ENCODE measurements at regions not wholly inside any gene's neighbourhood (a gene's known extent, or its start where the extent isn't known, plus 50 kb on each side); places are given as distances from the start of the nearest gene placed in this dataset.
A peak's percentile ranks its signal among the peaks of the same experiment; 100 is the strongest.

- WGBS, 2 donors, result 61 to 76% methylated on average over 3 of the region's 3 CpGs
- no peak overlapping the region for H3K27ac ChIP-seq (ENCODE audit: low read depth in 1 of 2, low read length in 1 of 2)
- no peaks in the 10 kb centered on the region for H3K27me3 ChIP-seq (ENCODE audit: control insufficient read depth in 3 of 3, insufficient read depth in 3 of 3, low read length in 2 of 3)
- no peaks in the 10 kb centered on the region for H3K9me3 ChIP-seq (ENCODE audit: control insufficient read depth in 4 of 4, insufficient read depth in 3 of 4, low read length in 3 of 4)
- H3K4me1 ChIP-seq (ENCODE audit: control insufficient read depth in 5 of 5, insufficient read depth in 5 of 5, low read length in 5 of 5), result no peaks in the 10 kb centered on the region
- H3K36me3 ChIP-seq (ENCODE audit: control insufficient read depth in 4 of 4, insufficient read depth in 4 of 4, low read length in 4 of 4), result no peaks in the 10 kb centered on the region
- H3K9ac ChIP-seq (ENCODE audit: insufficient read depth in 1 of 2, low read length in 2 of 2), result no peak overlapping the region
- TF ChIP-seq CTCF (IDR thresholded peaks at IDR 0.05; ENCODE audit: control extremely low read depth, extremely low read depth), result no peak
- ATAC-seq (ENCODE audit: insufficient read depth, low FRiP score) (no peak), DNase-seq (no peak)
- no peak overlapping the region for H3K4me3 ChIP-seq
These were observed 777.4 kb downstream of the DSC3 start for GRCh38 chr18:30265190-30265589.

GRCh38 chr18:30254331-30254730 lies 788.2 kb downstream of the DSC3 start:
- DNase-seq, result no peak
- ATAC-seq (ENCODE audit: insufficient read depth, low FRiP score), result no peak
- Histone ChIP-seq H3K4me1 (ENCODE audit: control insufficient read depth in 5 of 5, insufficient read depth in 5 of 5, low read length in 5 of 5) (no peaks in the 10 kb centered on the region), H3K4me3 (no peak overlapping the region), H3K9me3 (ENCODE audit: control insufficient read depth in 4 of 4, insufficient read depth in 3 of 4, low read length in 3 of 4) (no peaks in the 10 kb centered on the region), H3K27ac (ENCODE audit: low read depth in 1 of 2, low read length in 1 of 2) (no peak overlapping the region), H3K9ac (ENCODE audit: insufficient read depth in 1 of 2, low read length in 2 of 2) (no peak overlapping the region), H3K27me3 (ENCODE audit: control insufficient read depth in 3 of 3, insufficient read depth in 3 of 3, low read length in 2 of 3) (no peaks in the 10 kb centered on the region), H3K36me3 (ENCODE audit: control insufficient read depth in 4 of 4, insufficient read depth in 4 of 4, low read length in 4 of 4) (no peaks in the 10 kb centered on the region)
- TF ChIP-seq CTCF (IDR thresholded peaks at IDR 0.05; ENCODE audit: control extremely low read depth, extremely low read depth), result no peak
- WGBS, 2 donors, result 82 to 83% methylated on average over 2 of the region's 2 CpGs

GRCh38 chr18:30248056-30248455 lies 794.5 kb downstream of the DSC3 start:
- Histone ChIP-seq H3K27me3 (ENCODE audit: control insufficient read depth in 3 of 3, insufficient read depth in 3 of 3, low read length in 2 of 3) (no peaks in the 10 kb centered on the region), H3K9me3 (ENCODE audit: control insufficient read depth in 4 of 4, insufficient read depth in 3 of 4, low read length in 3 of 4) (no peaks in the 10 kb centered on the region), H3K36me3 (ENCODE audit: control insufficient read depth in 4 of 4, insufficient read depth in 4 of 4, low read length in 4 of 4) (no peaks in the 10 kb centered on the region), H3K4me1 (ENCODE audit: control insufficient read depth in 5 of 5, insufficient read depth in 5 of 5, low read length in 5 of 5) (peaks cover 0 to 5% (median 0%) of the 10 kb centered on the region in 5 donors), H3K27ac (ENCODE audit: low read depth in 1 of 2, low read length in 1 of 2) (no peak overlapping the region), H3K4me3 (no peak overlapping the region), H3K9ac (ENCODE audit: insufficient read depth in 1 of 2, low read length in 2 of 2) (no peak overlapping the region)
- TF ChIP-seq CTCF (IDR thresholded peaks at IDR 0.05; ENCODE audit: control extremely low read depth, extremely low read depth), result no peak
- no peak for DNase-seq
- no peak for ATAC-seq (ENCODE audit: insufficient read depth, low FRiP score)

GRCh38 chr18:30245766-30246455 lies 796.6 kb downstream of the DSC3 start:
- H3K4me1 ChIP-seq (ENCODE audit: control insufficient read depth in 5 of 5, insufficient read depth in 5 of 5, low read length in 5 of 5), result peaks cover 0 to 5% (median 0%) of the 10 kb centered on the region in 5 donors
- H3K9ac ChIP-seq (ENCODE audit: insufficient read depth in 1 of 2, low read length in 2 of 2), result no peak overlapping the region
- DNase-seq (peak in 2 of 3 donors; percentile 29 to 42), ATAC-seq (ENCODE audit: insufficient read depth, low FRiP score) (no peak)
- no peaks in the 10 kb centered on the region for H3K27me3 ChIP-seq (ENCODE audit: control insufficient read depth in 3 of 3, insufficient read depth in 3 of 3, low read length in 2 of 3)
- WGBS, 2 donors, result 48 to 65% methylated on average over 3 of the region's 3 CpGs
- no peak for TF ChIP-seq CTCF (IDR thresholded peaks at IDR 0.05; ENCODE audit: control extremely low read depth, extremely low read depth)
- H3K27ac ChIP-seq (ENCODE audit: low read depth in 1 of 2, low read length in 1 of 2), result no peak overlapping the region
- no peak overlapping the region for H3K4me3 ChIP-seq
- no peaks in the 10 kb centered on the region for H3K9me3 ChIP-seq (ENCODE audit: control insufficient read depth in 4 of 4, insufficient read depth in 3 of 4, low read length in 3 of 4)
- H3K36me3 ChIP-seq (ENCODE audit: control insufficient read depth in 4 of 4, insufficient read depth in 4 of 4, low read length in 4 of 4), result no peaks in the 10 kb centered on the region

Data from lung (tissue), 11 donors.